ENCODE measurements at regions not wholly inside any gene's neighbourhood (a gene's known extent, or its start where the extent isn't known, plus 50 kb on each side); places are given as distances from the start of the nearest gene placed in this dataset.
A peak's percentile ranks its signal among the peaks of the same experiment; 100 is the strongest.

DNA sequence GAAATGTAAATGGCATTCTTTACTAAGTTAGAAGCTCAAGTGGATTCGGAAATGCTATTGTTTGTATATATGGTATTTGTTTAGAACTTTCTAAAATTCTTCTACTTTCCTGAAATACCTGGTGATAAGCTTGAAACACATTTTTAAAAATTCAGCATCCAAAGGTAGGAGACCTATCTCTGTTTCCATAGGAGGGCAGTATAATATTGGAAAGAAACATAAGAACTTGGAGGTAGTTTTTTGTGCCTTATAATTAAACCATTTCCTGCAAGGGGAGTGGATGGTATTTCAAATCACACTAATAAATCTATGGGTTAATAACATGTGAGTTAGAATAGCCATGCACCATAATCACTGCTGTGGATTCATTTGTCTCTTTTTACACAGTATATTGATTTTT is 217.4 kb upstream of the AADAT start:
- no peaks in the 10 kb centered on the region for H3K27me3 ChIP-seq (ENCODE audit: control insufficient read depth, insufficient read depth, low read length)
- TF ChIP-seq, protein P1, sequence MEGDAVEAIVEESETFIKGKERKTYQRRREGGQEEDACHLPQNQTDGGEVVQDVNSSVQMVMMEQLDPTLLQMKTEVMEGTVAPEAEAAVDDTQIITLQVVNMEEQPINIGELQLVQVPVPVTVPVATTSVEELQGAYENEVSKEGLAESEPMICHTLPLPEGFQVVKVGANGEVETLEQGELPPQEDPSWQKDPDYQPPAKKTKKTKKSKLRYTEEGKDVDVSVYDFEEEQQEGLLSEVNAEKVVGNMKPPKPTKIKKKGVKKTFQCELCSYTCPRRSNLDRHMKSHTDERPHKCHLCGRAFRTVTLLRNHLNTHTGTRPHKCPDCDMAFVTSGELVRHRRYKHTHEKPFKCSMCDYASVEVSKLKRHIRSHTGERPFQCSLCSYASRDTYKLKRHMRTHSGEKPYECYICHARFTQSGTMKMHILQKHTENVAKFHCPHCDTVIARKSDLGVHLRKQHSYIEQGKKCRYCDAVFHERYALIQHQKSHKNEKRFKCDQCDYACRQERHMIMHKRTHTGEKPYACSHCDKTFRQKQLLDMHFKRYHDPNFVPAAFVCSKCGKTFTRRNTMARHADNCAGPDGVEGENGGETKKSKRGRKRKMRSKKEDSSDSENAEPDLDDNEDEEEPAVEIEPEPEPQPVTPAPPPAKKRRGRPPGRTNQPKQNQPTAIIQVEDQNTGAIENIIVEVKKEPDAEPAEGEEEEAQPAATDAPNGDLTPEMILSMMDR (IDR thresholded peaks at IDR 0.05; ENCODE audit: insufficient read depth, low read length, severe bottlenecking): no peak
- no peaks in the 10 kb centered on the region for H3K36me3 ChIP-seq (ENCODE audit: control insufficient read depth, insufficient read depth, low read length)
- DNase-seq (ENCODE audit: low read depth) (no peak), FAIRE-seq (no peak)
- H3K4me3 ChIP-seq (ENCODE audit: low read depth, low read length): no peak overlapping the region

DNA sequence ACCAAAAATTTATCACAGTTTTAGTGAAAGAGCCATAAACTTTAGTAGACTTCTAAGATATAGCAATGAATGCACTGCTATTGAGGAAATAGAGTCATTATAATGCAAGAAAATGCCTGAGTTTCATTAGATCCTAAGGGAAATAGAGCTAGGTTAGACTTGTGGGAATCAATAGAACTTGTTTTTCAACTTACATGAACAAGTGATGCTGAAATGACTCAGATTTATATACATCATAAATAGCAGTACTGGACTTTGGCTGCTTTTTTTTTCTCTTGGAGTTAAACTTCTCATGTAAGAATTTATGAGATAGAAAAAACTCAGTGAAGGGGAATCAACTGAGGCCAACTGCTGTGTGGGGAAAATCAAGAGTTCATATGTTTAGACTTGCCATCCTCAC is 216.5 kb upstream of the AADAT start:
- TF ChIP-seq, protein P1 (IDR thresholded peaks at IDR 0.05; ENCODE audit: insufficient read depth, low read length, severe bottlenecking): no peak
- Histone ChIP-seq H3K27me3 (ENCODE audit: control insufficient read depth, insufficient read depth, low read length) (no peaks in the 10 kb centered on the region), H3K36me3 (ENCODE audit: control insufficient read depth, insufficient read depth, low read length) (no peaks in the 10 kb centered on the region), H3K4me3 (ENCODE audit: low read depth, low read length) (no peak overlapping the region)
- FAIRE-seq (no peak), DNase-seq (ENCODE audit: low read depth) (peak; percentile 26)

DNA sequence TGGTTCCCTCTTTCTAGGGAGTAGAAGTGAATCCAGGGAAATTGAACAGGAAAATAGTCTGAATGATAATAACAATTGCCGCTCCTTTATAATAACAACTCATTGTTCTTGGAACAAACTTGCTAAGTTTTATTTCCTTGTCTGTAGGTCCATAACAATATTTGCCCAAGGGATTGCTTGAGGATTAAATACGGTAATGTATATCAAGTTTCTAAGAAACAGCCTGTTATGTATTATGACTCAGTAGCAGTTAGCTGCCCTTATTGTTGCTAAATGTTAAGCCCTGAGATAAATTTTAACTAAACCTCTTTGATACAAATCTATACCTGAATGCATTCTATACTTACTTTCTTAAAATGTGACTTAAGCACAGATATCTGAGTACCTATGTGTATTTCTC is 215.9 kb upstream of the AADAT start:
- peak; percentile 8 for DNase-seq (ENCODE audit: low read depth)
- Histone ChIP-seq H3K4me3 (ENCODE audit: low read depth, low read length) (no peak overlapping the region), H3K36me3 (ENCODE audit: control insufficient read depth, insufficient read depth, low read length) (no peaks in the 10 kb centered on the region), H3K27me3 (ENCODE audit: control insufficient read depth, insufficient read depth, low read length) (no peaks in the 10 kb centered on the region)
- TF ChIP-seq, protein P1 (IDR thresholded peaks at IDR 0.05; ENCODE audit: insufficient read depth, low read length, severe bottlenecking): no peak
- no peak for FAIRE-seq

GRCh38 chr4:170281027-170281426 is 191.3 kb upstream of the AADAT start:
- TF ChIP-seq, protein P1 (IDR thresholded peaks at IDR 0.05; ENCODE audit: insufficient read depth, low read length, severe bottlenecking): no peak
- no peaks in the 10 kb centered on the region for H3K27me3 ChIP-seq (ENCODE audit: control insufficient read depth, insufficient read depth, low read length)
- FAIRE-seq: no peak

DNA sequence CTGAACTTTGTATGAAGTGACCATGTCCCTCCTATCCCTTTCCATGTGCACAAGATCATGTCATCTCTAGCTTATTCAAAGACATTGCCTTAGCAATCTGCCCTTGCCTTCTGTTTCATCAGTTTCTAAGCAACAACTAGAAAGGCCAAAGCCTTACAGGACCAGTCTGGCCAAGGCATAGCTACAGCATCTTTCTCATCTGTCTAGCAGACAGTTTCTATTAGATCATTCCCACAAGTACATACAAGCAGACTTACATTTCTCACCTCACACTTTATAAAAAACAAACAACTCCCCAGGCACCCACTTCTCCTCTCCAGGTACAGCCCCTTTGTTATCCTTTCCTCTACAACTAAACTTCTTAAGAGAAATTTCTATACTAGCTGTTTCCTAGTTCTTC is 188.7 kb upstream of the AADAT start:
- TF ChIP-seq, protein P1 (IDR thresholded peaks at IDR 0.05; ENCODE audit: insufficient read depth, low read length, severe bottlenecking): no peak
- H3K4me3 ChIP-seq (ENCODE audit: low read depth, low read length): no peak overlapping the region
- peak; percentile 5 for DNase-seq (ENCODE audit: low read depth)
- no peaks in the 10 kb centered on the region for H3K36me3 ChIP-seq (ENCODE audit: control insufficient read depth, insufficient read depth, low read length)
- no peak for FAIRE-seq
- H3K27me3 ChIP-seq (ENCODE audit: control insufficient read depth, insufficient read depth, low read length): no peaks in the 10 kb centered on the region

More at GRCh38 chr4:170281027-170281426, 191.3 kb upstream of the AADAT start:
- no peak for DNase-seq (ENCODE audit: low read depth)
- H3K4me3 ChIP-seq (ENCODE audit: low read depth, low read length): no peak overlapping the region
- H3K36me3 ChIP-seq (ENCODE audit: control insufficient read depth, insufficient read depth, low read length): no peaks in the 10 kb centered on the region

GRCh38 chr4:170274616-170275015 is 184.9 kb upstream of the AADAT start:
- DNase-seq (ENCODE audit: low read depth): no peak
- TF ChIP-seq, protein P1 (IDR thresholded peaks at IDR 0.05; ENCODE audit: insufficient read depth, low read length, severe bottlenecking): no peak
- no peak for FAIRE-seq
- Histone ChIP-seq H3K27me3 (ENCODE audit: control insufficient read depth, insufficient read depth, low read length) (no peaks in the 10 kb centered on the region), H3K4me3 (ENCODE audit: low read depth, low read length) (no peak overlapping the region), H3K36me3 (ENCODE audit: control insufficient read depth, insufficient read depth, low read length) (no peaks in the 10 kb centered on the region)

Measured in bronchial epithelial cell (primary cell).